ENCODE measurements at regions not wholly inside any gene's neighbourhood (a gene's known extent, or its start where the extent isn't known, plus 50 kb on each side); places are given as distances from the start of the nearest gene placed in this dataset.
"Not testable (repeated sequence)": the region's sequence is repeated elsewhere in the genome, so short reads cannot be mapped to it uniquely, and the experiment has no call there.

DNA sequence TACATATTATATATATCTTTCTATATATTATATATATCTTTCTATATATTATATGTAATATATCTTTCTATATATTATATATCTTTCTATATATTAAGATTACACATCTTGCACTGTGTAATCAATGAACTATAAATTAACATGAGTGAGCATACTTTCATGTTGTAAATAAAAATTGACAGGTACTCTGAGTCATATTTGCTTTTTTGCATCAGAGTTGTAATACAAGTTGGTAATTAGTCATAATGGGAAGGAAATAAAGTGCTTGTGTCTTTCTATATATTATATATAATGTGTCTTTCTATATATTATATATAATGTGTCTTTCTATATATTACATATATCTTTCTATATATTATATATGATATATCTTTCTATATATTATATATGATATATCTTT lies 172.5 kb upstream of the MAGI2 start:
- not testable (repeated sequence) for DNase-seq (ENCODE audit: low spot score)

DNA sequence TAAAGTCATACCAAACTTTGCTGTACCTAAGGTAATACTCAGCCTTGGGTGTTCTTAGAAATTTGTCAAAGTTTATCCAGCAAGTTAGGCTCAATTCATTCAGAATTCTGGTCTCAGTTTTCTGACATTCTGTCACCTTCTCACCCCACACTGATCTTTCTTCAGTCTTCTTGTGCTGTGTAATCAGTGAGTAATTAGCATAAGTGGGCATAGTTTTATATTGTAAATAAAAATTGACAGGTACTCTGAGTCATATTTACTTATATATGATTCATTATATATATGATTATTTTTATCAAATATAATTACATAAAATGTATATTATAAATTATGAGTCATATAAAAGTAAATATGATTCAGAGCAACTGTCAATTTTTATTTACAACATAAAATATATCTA lies 170.9 kb upstream of the MAGI2 start:
- no peak for DNase-seq (ENCODE audit: low spot score)

DNA sequence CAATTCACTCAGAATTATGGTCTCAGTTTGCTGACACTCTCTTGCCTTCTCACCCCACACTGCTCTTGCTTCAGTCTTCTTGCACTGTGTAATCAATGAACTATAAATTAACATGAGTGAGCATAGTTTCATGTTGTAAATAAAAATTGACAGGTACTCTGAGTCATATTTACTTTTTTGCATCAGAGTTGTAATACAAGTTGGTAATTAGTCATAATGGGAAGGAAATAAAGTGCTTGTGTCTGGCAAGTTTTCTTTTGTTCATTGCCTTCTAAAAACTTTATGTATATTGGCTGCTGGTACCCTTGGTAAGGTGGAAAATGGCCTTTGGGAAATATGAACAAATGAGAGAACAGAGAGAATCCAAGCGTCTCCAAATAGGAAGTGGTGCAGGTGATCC lies 169.3 kb upstream of the MAGI2 start:
- no peak for DNase-seq (ENCODE audit: low spot score)

DNA sequence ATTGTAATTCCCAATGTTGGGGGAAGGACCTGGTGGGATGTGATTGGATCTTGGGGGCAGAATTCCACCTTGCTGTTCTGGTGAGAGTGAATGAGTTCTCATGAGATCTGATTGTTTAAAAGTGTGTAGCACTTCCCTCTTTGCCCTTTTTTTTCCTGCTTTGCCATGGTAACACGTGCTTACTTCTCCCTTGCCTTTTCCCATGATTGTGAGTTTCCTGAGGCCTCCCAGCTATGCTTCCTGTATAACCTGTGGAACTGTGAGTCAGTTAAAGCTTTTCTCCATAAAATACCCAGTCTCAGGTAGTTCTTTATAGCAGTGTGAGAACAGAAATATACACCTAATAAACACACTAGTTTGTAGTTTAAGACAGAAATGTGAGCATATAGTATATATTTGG lies 166.8 kb upstream of the MAGI2 start:
- DNase-seq (ENCODE audit: low spot score) = no peak

DNA sequence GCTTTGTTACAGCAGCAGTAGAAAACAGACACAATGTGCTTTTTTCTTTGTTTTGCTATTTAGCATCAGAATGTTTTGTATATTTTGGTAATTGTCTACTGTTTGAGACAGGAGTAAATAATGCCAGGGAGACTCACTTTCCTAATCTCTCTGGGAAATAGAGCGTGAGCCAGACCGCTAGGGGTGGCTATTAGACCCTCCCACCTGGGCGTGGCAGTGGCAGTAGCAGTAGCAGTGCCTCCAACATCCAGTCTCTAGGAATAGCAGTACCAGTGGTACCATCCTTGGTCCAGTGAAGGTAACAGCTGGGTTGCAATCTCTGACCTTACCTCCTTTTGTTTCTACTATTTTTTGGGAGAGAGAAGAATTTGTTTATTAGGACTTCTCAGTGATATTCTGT lies 165.7 kb upstream of the MAGI2 start:
- no peak for DNase-seq (ENCODE audit: low spot score)

DNA sequence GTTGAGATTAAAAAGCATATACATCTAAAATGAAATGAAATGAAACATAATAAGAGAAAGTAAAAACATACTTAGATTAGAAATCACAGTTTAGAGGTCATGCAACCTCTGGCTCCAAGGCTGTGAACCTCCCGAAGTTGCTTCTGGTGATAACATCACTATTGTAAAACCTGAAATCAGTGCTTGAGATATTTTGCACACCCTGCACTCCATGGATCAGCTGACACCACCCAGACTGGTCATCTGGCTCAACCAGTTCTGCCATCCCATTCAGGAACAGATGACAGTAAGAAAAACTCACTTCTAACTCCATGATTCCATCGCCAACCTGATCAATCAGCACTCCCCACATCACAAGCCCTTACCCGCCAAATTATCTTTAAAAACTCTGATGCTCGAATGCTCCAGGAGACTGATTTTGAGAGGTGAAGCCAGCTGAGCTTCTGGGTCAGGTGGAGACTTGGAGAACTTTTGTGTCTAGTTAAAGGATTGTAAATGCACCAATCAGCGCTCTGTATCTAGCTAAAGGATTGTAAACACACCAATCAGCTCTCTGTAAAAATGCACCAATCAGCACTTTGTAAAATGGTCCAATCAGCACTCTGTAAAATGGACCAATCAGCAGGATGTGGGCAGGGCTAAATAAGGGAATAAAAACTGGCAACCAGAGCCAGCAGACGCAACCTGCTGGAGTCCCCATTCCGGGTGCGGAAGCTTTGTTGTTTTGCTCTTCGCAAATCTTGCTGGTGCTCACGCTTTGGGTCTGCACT lies 162.6 kb upstream of the MAGI2 start:
- DNase-seq (ENCODE audit: low spot score) = no peak

DNA sequence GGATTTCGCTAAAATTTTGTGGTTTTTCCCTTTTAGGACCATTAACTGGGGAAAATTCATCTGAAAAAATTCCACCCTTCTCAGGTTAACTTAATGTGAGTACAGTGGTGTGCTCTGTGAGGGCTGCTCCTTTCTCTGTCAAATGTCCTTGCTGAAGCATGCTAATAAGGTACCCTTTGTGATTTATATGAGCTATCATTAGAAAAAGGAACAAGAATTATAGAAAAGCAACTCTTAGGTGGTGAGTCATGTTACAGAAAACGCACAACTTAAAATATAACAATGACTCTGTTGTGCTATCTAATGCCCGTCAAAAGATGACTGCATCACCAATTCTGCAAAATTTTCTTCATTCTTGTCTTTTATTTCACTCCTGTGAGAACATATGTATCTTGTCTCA lies 162.0 kb upstream of the MAGI2 start:
- no peak for DNase-seq (ENCODE audit: low spot score)

DNA sequence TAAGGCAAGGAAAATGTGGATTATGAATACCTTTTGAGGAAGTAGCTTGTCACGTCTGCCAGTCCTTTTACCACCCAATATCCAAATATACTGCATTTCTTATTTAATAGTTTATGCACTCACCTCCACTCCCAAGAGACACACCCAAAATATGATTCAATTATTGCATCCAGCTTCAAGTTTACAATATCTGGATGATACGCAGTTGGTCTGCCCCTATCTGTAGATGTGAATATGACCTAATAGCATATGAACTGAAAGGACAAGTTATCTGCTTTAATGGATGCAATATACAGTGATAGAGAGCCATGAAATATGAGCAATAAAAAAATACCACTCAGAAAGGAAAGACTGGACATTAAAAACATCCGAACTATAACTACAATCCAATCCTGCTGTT lies 159.4 kb upstream of the MAGI2 start:
- no peak for DNase-seq (ENCODE audit: low spot score)

DNA sequence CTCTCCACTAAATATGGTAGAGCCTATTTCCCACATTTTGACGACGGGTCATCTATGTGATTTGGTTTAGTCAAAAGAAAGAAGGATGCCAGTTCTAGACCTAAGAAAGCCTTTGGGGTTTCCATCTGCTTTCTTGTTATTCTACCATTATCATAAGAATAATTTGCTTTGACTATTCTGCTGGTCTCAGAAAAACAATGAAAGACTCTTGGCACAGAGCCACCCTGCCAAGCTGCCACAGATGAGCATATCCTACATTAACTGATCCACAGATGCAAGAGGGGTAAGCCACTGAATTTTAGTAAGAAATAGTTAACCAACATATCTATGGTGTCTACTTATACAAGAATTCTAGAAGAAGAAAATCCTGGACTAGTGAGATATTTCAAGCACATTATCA lies 158.6 kb upstream of the MAGI2 start:
- no peak for DNase-seq (ENCODE audit: low spot score)

DNA sequence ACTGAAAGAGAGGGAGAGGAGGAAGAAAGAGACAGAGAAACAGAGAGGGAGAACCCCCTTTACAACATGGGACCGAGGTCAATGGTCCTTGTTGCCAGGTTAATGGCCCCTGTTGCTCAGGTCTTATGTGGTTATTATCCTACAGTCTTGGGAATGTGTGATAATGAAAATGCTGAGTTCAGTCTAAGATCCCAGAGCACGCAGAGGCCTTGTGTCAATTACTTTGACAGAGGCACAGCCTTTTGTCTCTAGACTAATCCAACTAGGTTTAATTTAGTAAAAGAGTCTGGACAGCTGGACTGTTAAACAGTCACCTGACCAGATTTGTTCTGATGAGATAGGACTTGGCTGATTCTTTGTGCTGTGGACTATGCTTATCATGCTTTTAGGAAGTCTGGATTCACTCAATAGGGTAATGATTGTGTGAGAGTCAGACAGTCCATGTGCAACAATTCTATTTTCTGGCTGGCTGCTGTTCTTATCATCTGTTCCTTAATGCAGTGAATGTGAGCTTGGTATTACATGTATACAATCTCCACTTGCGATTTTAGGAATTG lies 157.4 kb upstream of the MAGI2 start:
- no peak for DNase-seq (ENCODE audit: low spot score)

DNA sequence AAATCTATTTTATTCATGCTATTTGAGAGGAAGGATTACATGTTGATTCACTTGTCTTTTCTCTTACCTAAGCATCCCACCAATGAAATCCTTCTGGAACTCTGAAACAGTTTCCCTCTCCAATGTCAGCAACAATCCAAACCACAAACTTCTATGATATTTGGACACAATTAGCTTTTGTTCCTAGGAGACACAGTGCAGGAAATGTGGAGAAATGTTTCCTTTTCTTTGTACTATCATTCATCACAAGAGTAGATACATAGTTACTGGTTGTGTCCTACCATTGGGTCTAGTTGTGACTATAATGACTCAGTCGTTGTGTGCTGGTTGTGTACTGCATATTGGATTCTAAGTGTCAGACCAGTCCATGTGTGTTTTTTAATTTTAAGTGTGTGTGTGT lies 156.8 kb upstream of the MAGI2 start:
- no peak for DNase-seq (ENCODE audit: low spot score)

DNA sequence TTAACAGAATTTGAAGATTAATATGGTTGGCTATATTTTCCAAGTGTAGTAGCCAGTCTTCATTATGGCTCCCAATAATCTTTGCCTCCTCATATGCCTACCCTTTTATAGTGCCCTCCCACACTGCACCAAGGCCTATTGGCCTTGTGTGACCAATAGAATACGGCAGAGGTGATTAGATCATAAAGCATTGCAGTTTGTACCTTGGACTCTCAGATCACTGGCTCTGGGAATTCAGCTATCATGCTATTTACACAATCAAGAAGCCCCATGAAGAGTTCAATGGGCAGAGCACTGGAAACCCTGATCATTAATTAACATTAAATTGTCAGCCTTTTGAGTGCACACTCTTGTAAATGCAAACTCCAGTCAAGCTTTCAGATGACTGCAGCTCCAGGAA lies 154.5 kb upstream of the MAGI2 start:
- no peak for DNase-seq (ENCODE audit: low spot score)

DNA sequence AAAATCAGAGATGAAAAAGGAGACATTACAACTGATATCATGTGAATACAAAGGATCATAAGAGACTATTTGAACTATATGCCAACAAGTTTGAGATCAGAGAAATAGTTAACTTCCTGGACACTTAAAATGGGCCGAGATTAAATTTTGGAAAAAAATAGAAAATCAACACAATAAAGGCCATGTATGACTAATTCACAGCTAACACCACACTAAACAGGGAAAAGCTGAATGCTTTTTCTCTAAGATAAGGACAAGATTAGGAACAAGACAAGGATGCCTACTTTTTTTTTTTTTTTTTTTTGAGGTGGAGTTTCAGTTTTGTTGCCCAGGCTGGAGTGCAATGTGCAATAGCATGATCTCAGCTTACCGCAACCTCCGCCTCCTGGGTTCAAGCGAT lies 151.4 kb upstream of the MAGI2 start:
- DNase-seq (ENCODE audit: low spot score) = no peak

DNA sequence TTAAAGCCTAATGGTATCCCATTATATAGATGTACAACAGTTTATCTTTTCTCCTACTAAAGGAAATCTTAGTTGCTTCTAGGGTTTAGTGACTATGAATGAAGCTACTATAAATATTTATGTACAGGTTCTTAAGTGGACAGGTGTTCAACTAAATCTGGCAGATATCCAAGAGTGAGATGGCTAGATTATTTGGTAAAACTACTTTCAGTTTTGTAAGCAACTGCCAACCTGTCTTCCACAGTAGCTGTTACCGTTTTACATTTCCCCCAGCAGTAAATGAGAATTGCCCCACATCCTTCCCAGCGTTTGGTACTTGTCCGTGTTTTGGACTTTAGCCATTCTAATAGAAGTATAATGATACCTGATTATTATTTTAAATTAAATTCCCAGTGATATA lies 144.9 kb upstream of the MAGI2 start:
- DNase-seq (ENCODE audit: low spot score) = no peak

DNA sequence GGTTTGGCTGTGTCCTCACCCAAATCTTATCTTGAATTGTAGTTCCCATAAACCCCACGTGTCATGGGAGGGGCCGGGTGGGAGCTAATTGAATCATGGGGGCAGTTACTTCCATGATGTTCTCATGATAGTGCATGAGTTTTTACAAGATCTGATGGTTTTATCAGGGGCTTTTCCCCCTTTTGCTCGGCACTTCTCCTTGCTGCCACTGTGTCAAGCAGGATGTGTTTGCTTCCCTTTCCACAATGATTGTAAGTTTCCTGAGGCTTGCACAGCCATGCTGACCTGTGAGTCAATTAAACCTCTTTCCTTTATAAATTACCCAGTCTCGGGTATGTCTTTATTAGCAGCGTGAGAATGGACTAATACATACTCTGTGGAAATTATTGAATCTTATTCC lies 141.2 kb upstream of the MAGI2 start:
- DNase-seq (ENCODE audit: low spot score) = not testable (repeated sequence)

DNA sequence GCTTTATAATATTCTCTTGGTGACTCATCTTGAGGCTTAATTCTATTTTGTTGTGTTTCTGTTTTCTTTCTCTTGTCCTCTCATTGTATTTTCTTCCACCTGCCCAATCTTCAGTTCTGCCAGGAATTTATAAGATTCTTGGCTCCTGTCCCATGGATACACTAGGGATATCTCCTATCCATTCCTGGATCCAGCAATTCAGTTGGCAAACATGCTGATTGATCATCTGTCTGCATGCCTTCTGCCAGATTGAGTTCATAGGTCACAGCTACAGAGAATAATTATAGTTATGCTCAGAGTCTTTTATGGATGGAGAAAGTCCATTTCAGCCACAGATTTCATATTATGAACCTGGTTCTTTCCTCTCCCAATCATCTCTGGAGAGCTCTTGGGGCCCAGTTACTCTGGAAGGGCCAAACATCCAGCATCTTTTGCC lies 140.4 kb upstream of the MAGI2 start:
- no peak for DNase-seq (ENCODE audit: low spot score)

DNA sequence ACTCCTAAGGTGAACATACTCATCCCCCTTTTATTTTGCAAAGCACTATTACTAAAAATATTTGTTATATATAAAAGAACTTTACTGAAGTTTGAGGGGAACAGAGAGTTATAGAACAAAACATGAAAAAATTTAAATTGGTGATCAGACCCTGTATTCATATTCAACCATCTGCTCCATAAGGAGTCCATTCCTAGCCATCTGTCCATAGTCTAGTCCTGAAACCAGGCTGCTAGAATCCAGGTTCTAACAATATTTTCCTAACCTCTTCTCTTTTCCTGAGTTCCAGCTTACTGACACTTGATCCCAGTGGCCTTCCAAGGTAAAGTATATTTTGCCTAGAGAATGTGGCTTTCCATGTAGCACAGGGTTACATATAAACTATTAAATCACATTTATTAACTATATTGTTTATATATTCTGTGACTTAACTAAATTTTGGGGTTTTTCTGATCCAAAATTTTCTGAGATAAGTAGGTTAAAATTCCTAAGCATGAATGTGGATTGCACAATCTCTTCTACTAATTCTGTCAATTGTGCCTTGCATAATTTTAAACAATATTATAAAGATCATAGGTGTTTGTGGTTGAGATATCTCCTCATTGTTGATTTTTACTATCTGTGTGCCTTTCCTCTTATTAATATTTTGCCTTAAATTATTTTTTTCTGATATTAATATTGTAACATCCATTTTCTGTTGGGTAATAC lies 137.6 kb upstream of the MAGI2 start:
- no peak for DNase-seq (ENCODE audit: low spot score)

DNA sequence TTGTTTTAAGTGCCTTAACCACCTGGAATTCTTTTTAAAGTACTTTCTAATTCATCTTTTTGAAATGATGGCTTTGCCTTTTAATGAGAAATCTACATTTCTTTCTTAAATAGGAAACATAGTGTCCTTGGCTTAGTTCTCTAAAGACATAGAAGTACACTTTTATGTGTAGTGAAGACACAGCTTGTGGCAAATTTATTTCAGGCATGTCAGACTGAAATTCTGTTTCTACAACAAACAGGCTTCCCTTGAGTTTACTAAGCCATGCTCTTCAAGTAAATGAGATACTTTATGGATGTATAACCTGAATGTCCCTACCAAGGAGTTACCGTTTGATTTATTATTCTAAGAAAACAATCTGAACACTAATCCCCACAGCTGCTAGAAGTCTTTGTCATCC lies 136.9 kb upstream of the MAGI2 start:
- no peak for DNase-seq (ENCODE audit: low spot score)

DNA sequence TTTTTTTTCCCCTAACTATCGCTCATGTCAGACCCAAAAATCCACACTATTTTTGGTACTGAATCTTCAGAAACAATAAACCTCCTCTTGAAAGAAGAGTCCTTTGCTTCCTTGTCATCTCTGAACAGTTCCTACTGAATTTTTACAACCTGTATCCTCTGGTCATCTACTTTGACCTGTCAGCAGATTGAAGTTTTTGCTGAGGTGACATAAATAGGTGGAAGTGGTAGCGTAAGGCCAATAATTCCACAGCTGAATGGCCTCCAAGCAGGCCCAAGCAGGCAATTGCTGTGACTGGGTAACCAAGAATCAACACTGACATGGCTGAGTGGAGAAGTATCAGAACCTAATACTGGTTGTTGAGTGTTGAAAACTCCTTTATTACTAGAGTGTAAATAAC lies 117.4 kb upstream of the MAGI2 start:
- no peak for DNase-seq (ENCODE audit: low spot score)

DNA sequence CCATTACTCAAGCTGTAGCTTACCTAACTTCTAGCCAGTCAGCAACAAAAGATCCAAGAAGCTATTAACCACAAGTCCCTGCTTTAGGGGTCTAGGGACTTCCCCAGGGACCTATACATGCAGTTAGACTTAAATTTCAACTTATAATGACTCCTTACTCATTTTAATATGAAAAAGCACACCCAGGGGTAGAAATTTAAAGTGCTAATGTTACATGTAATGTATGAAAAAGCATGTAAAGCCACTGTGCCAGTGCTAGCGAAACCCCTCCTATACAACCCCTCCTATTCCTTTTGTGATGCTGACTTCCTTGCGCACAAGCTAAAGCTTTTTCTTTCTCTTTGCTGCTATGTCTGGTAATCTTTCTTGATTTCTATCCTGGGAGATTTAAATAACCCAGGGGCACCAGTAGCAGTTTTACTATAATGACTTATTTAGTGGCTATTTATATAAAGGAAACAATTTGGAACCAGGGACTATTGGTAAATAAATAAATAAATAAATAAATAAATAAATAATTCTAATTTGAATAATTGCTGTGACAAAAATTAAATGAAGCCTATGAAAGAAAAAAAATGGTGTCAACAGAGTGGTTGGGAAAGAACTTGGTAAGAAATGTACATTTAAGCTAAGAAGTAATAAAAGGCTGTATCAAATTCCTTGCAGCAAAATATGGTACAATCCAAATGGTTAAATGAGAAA lies 110.5 kb upstream of the MAGI2 start:
- DNase-seq (ENCODE audit: low spot score) = no peak

DNA sequence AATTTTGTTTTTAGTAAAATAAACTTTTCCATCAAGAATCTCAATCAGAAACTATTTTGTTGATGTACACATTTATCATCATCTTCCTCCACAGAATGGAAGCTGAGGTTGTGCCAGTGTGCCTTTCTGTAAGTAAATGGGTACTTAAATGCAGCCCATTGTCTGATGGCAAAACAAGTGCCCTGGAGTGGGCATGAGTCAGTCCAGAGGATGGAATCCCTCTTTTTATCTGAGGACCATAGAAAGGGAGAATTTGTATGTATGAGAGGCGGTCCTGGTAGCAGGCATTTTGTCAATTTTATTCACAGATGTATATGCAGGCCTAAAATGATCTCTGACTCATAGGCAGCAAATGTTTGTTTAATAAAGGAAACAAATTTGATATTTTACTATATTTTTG lies 102.1 kb upstream of the MAGI2 start:
- no peak for DNase-seq (ENCODE audit: low spot score)

DNA sequence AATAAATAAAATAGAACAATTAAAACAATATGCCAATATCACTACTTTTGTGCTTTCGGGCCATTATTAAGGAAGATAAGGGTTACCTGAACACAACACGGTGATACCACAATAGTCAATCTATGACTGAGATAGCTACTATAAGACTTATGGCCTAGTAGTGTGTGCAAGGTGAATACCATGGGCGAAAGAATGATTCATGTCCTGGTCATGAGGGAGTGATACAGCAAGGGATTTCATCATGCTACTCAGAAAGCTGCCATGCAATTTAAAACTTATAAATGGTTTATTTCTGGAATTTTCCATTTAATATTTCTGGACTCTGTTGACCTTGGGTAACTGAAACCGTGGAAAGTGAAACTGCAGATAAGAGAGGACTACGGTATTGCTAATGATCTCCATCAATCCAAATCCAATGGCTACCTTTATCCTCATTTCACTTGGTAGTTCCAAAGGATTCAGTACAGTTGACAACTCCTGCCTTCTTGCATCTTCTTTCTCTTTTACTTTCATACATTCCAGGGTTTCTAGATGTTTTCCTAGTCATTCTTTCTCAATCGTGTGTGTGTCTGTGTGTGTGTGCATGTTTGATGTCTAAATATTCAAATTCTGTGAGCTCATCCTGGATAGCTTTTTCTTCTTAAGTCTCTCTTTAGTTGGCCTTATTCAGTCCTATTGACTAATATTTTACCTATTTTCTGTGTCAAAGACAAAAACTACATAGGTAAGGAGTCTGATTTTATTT lies 100.5 kb upstream of the MAGI2 start:
- DNase-seq (ENCODE audit: low spot score) = no peak

All from hematopoietic multipotent progenitor cell treated with erythropoietin and hydrocortisone succinate and interleukin-3 and kit ligand, for 17 days (in vitro differentiated cells).